PFSK-1 (cell line): ENCODE measurements at regions not wholly inside any gene's neighbourhood (a gene's known extent, or its start where the extent isn't known, plus 50 kb on each side); places are given as distances from the start of the nearest gene placed in this dataset.

Experiments
- FOXP2 ChIP-seq: optimal IDR thresholded peaks from 2 replicates; pipeline ENCODE3; 2011; ENCODE audit warnings: borderline replicate concordance, control low read depth, inconsistent platforms; ENCODE audit not compliant: insufficient read depth; ENCODE audit errors: extremely low read length, extremely low read depth
- POLR2AphosphoS5 ChIP-seq: IDR thresholded peaks from 2 replicates; pipeline ENCODE4 v1.6.1; 2012; ENCODE audit warnings: low read depth, mild to moderate bottlenecking, control low read depth, low read length, moderate library complexity
- SIN3A ChIP-seq: IDR thresholded peaks from 2 replicates; pipeline ENCODE4 v1.6.1; 2012; ENCODE audit warnings: mild to moderate bottlenecking, low read length, moderate library complexity, borderline replicate concordance; ENCODE audit not compliant: insufficient read depth
- TAF1 ChIP-seq: IDR thresholded peaks from 2 replicates; pipeline ENCODE4 v1.6.1; 2012; ENCODE audit warnings: low read length, control low read depth, borderline replicate concordance; ENCODE audit not compliant: insufficient read depth

- TF ChIP-seq POLR2AphosphoS5 (no peak), FOXP2 (no peak), TAF1 (no peak), SIN3A (no peak)
Observed at GRCh38 chr3:65182682-65183081, 494.9 kb upstream of the ADAMTS9 start.
